MM.1S (cell line): ENCODE measurements at regions not wholly inside any gene's neighbourhood (a gene's known extent, or its start where the extent isn't known, plus 50 kb on each side); places are given as distances from the start of the nearest gene placed in this dataset.

Source experiments
- EZH2phosphoT487 ChIP-seq: fragments of 300-600 bp; sonication (generic); IDR thresholded peaks from 2 replicates; pipeline ENCODE4 v1.6.1; 2018; ENCODE audit warnings: antibody characterized with exemption, low read length
- TF ChIP-seq, protein P1 (sequence below): fragments of 300-600 bp; sonication (generic); IDR thresholded peaks from 2 replicates; pipeline ENCODE4 v1.5.1; 2016; ENCODE audit warnings: antibody characterized with exemption, low read length, mixed read lengths

DNA sequence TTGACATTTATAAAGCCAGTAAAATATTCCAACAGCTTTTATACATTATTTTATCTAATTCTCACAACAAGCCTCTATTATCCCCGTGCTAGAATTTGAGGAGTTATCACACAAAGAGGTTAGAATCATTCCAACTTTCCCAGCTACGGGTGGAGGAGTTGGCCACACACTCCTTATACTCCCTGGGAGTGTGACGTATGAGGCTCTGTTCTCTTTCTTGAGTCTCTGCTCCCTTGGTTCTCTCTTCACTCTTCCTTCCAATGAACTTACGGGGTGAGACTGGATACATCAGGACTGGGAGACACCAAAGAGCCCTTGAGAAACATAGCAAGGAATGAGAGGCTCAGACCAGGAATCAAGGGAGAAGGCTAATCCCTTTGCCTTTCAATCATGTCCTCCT is 185.6 kb upstream of the TAB2 start:
- TF ChIP-seq, protein P1, sequence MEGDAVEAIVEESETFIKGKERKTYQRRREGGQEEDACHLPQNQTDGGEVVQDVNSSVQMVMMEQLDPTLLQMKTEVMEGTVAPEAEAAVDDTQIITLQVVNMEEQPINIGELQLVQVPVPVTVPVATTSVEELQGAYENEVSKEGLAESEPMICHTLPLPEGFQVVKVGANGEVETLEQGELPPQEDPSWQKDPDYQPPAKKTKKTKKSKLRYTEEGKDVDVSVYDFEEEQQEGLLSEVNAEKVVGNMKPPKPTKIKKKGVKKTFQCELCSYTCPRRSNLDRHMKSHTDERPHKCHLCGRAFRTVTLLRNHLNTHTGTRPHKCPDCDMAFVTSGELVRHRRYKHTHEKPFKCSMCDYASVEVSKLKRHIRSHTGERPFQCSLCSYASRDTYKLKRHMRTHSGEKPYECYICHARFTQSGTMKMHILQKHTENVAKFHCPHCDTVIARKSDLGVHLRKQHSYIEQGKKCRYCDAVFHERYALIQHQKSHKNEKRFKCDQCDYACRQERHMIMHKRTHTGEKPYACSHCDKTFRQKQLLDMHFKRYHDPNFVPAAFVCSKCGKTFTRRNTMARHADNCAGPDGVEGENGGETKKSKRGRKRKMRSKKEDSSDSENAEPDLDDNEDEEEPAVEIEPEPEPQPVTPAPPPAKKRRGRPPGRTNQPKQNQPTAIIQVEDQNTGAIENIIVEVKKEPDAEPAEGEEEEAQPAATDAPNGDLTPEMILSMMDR, result no peak
- TF ChIP-seq EZH2phosphoT487, result no peak
